SK-N-SH (cell line): ENCODE measurements at regions not wholly inside any gene's neighbourhood (a gene's known extent, or its start where the extent isn't known, plus 50 kb on each side); places are given as distances from the start of the nearest gene placed in this dataset.

ENCODE experiments used
- CTCF ChIA-PET: fragments of 300-600, 350-600 bp; formaldehyde crosslinking; extraction: SDS; loops from one replicate; lab custom pipeline; 2021; lab: Yijun Ruan, JAX
- POLR2A ChIA-PET: fragments of 350-600 bp; sonication (Branson Sonifier 250); formaldehyde crosslinking; extraction: SDS; loops from one replicate; lab custom pipeline; 2020; ENCODE audit warnings: antibody characterized with exemption, inconsistent platforms; lab: Yijun Ruan, JAX
- DNase-seq: peaks from one replicate; pipeline ENCODE4 v3.0.0; 2012
- H2AFZ ChIP-seq: fragments of 200-600 bp; sonication (generic); 2 replicates; pipeline ENCODE4 v1.8.1; 2016; ENCODE audit warnings: antibody characterized with exemption, mild to moderate bottlenecking, low read depth
- H3F3A ChIP-seq: fragments of 200-600 bp; sonication (generic); replicated peaks from 2 replicates; pipeline ENCODE3; 2016; ENCODE audit warnings: antibody characterized with exemption, mild to moderate bottlenecking; ENCODE audit not compliant: insufficient read depth
- H3K27ac ChIP-seq, 2 experiments: fragments of 200-500 bp in 1 of 2; fragments of 200-600 bp in 1 of 2; sonication (Bioruptor generic) in 1 of 2; sonication (generic), shearing (Covaris generic) in 1 of 2; 2 replicates each; pipeline versions ENCODE4 v1.5.1 to v1.6.1; 2014 to 2016; ENCODE audit warnings: low read depth in 2 of 2, inconsistent platforms in 1 of 2, low read length in 1 of 2, mild to moderate bottlenecking in 1 of 2, mixed read lengths in 1 of 2
- H3K27me3 ChIP-seq: fragments of 200-600 bp; sonication (generic), shearing (Covaris generic); 2 replicates; pipeline ENCODE4 v1.6.1; 2016; ENCODE audit warnings: mixed run types; ENCODE audit not compliant: insufficient read depth
- H3K36me3 ChIP-seq, 2 experiments: fragments of 200-500 bp in 1 of 2; fragments of 200-600 bp in 1 of 2; sonication (Bioruptor generic) in 1 of 2; sonication (generic) in 1 of 2; replicated peaks in 1 of 2; 2 replicates each; pipeline versions ENCODE3 to v1.5.1; 2014 to 2016; ENCODE audit warnings: low read length in 1 of 2, mild to moderate bottlenecking in 1 of 2; ENCODE audit not compliant: insufficient read depth in 2 of 2, control insufficient read depth in 1 of 2
- H3K4me1 ChIP-seq, 2 experiments: fragments of 200-500 bp in 1 of 2; fragments of 200-600 bp in 1 of 2; sonication (Bioruptor generic) in 1 of 2; sonication (generic), shearing (Covaris generic) in 1 of 2; 2 replicates each; pipeline versions ENCODE4 v1.5.1 to v1.6.1; 2014 to 2016; ENCODE audit warnings: low read depth in 1 of 2, low read length in 1 of 2, mixed run types in 1 of 2; ENCODE audit not compliant: insufficient read depth in 2 of 2, control insufficient read depth in 1 of 2
- H3K4me2 ChIP-seq: fragments of 200-600 bp; sonication (generic), shearing (Covaris generic); 2 replicates; pipeline ENCODE4 v1.6.1; 2017; ENCODE audit warnings: mixed run types
- H3K4me3 ChIP-seq, 2 experiments: fragments of 200-500 bp in 1 of 2; fragments of 200-600 bp in 1 of 2; sonication (Bioruptor generic) in 1 of 2; sonication (generic), shearing (Covaris generic) in 1 of 2; 2 replicates each; pipeline versions ENCODE4 v1.5.1 to v1.8.1; 2014 to 2016; ENCODE audit warnings: low read depth in 2 of 2, inconsistent platforms in 1 of 2, low read length in 1 of 2, mild to moderate bottlenecking in 1 of 2, mixed read lengths in 1 of 2, moderate library complexity in 1 of 2
- H3K79me2 ChIP-seq: fragments of 200-600 bp; sonication (generic); 2 replicates; pipeline ENCODE4 v1.8.1; 2017; ENCODE audit warnings: mild to moderate bottlenecking; ENCODE audit not compliant: insufficient read depth
- H3K9ac ChIP-seq: fragments of 200-600 bp; sonication (generic); 2 replicates; pipeline ENCODE4 v1.6.1; 2017; ENCODE audit warnings: mixed run types
- H3K9me2 ChIP-seq: fragments of 200-600 bp; sonication (generic); 2 replicates; pipeline ENCODE4 v1.6.1; 2017; ENCODE audit warnings: mixed run types
- H3K9me3 ChIP-seq: fragments of 200-600 bp; sonication (generic); 2 replicates; pipeline ENCODE4 v1.6.1; 2017; ENCODE audit warnings: mixed run types, mild to moderate bottlenecking, moderate library complexity
- H4K20me1 ChIP-seq: fragments of 200-600 bp; sonication (generic); 2 replicates; pipeline ENCODE4 v1.6.1; 2017; ENCODE audit warnings: mild to moderate bottlenecking, mixed run types; ENCODE audit not compliant: insufficient read depth
- CHD2 ChIP-seq: fragments of 150-350 bp; IDR thresholded peaks from 2 replicates; pipeline ENCODE4 v1.6.1; 2018; ENCODE audit warnings: low read length; ENCODE audit not compliant: partially characterized antibody
- CTCF ChIP-seq: fragments of 200-600 bp; sonication (generic); IDR thresholded peaks from 2 replicates; pipeline ENCODE4 v1.6.1; 2017; ENCODE audit warnings: antibody characterized with exemption, mild to moderate bottlenecking, moderate library complexity
- ELF1 ChIP-seq: IDR thresholded peaks from 2 replicates; pipeline ENCODE4 v1.4.0; 2012
- EP300 ChIP-seq, 2 experiments: IDR thresholded peaks; 2 replicates each; pipeline versions ENCODE4 v1.4.0 to v1.6.1; 2012; ENCODE audit warnings: borderline replicate concordance in 1 of 2, low read depth in 1 of 2, low read length in 1 of 2
- EZH2phosphoT487 ChIP-seq: fragments of 200-600 bp; sonication (generic); IDR thresholded peaks from 2 replicates; pipeline ENCODE4 v1.6.1; 2017; ENCODE audit warnings: low read depth, mixed run types, mild to moderate bottlenecking, antibody characterized with exemption, moderate library complexity, borderline replicate concordance
- FOXM1 ChIP-seq: IDR thresholded peaks from 2 replicates; pipeline ENCODE4 v1.4.0; 2012; ENCODE audit warnings: low read depth, mild to moderate bottlenecking
- GABPA ChIP-seq: IDR thresholded peaks from 2 replicates; pipeline ENCODE4 v1.4.0; 2012; ENCODE audit warnings: low read depth, mild to moderate bottlenecking
- GATA2 ChIP-seq: sonication (generic); formaldehyde crosslinking; IDR thresholded peaks from 2 replicates; pipeline ENCODE4 v1.5.0; 2020; ENCODE audit warnings: mild to moderate bottlenecking, missing genetic modification reagents
- MAX ChIP-seq: IDR thresholded peaks from 2 replicates; pipeline ENCODE4 v1.4.0; 2012; ENCODE audit warnings: low read depth
- MEF2A ChIP-seq: IDR thresholded peaks from 2 replicates; pipeline ENCODE4 v1.4.0; 2012; ENCODE audit warnings: low read depth, borderline replicate concordance
- NFIC ChIP-seq: IDR thresholded peaks from 2 replicates; pipeline ENCODE4 v1.4.0; 2012; ENCODE audit warnings: borderline replicate concordance
- NRF1 ChIP-seq: IDR thresholded peaks from 2 replicates; pipeline ENCODE4 v1.6.1; 2012; ENCODE audit warnings: low read depth, mild to moderate bottlenecking, low read length
- RAD21 ChIP-seq: IDR thresholded peaks from 2 replicates; pipeline ENCODE4 v1.6.1; 2012; ENCODE audit warnings: mild to moderate bottlenecking, low read length
- RCOR1 ChIP-seq: fragments of 150-350 bp; IDR thresholded peaks from 2 replicates; pipeline ENCODE4 v1.6.1; 2017; ENCODE audit warnings: antibody characterized with exemption, low read length
- SMC3 ChIP-seq: IDR thresholded peaks from 2 replicates; pipeline ENCODE4 v1.6.1; 2012; ENCODE audit warnings: low read depth, low read length, improper control_type of control experiment
- TAF1 ChIP-seq: IDR thresholded peaks from 2 replicates; pipeline ENCODE4 v1.6.1; 2012; ENCODE audit warnings: low read depth, mild to moderate bottlenecking, low read length, moderate library complexity, borderline replicate concordance
- TCF12 ChIP-seq: IDR thresholded peaks from 2 replicates; pipeline ENCODE4 v1.4.0; 2012
- TEAD4 ChIP-seq: IDR thresholded peaks from 2 replicates; pipeline ENCODE4 v1.4.0; 2012; ENCODE audit warnings: mild to moderate bottlenecking, borderline replicate concordance; ENCODE audit not compliant: insufficient read depth
- USF1 ChIP-seq: IDR thresholded peaks from 2 replicates; pipeline ENCODE4 v1.4.0; 2012; ENCODE audit warnings: low read depth, borderline replicate concordance
- YY1 ChIP-seq: IDR thresholded peaks from 2 replicates; pipeline ENCODE4 v1.4.0; 2012; ENCODE audit warnings: low read depth, mild to moderate bottlenecking
- ZBTB33 ChIP-seq: IDR thresholded peaks from 2 replicates; pipeline ENCODE4 v1.4.0; 2012; ENCODE audit warnings: low read depth, borderline replicate concordance
- WGBS: methylation state at CpG from one replicate; pipeline ENCODE4 v1.1.6; 2017; ENCODE audit warnings: low lambda C conversion rate; 5-methylcytosine and 5-hydroxymethylcytosine counted together

GRCh38 chr3:124463234-124463633, 267.0 kb upstream of the UMPS start:
- TF ChIP-seq TEAD4 (no peak), RAD21 (no peak), CHD2 (no peak), TAF1 (no peak), MAX (no peak), ELF1 (no peak), GATA2 (CRISPR knock-in tag) (no peak), EZH2phosphoT487 (no peak), USF1 (no peak), ZBTB33 (no peak), SMC3 (no peak), YY1 (no peak), EP300 (IDR thresholded peaks at IDR 0.05; ENCODE audit: borderline replicate concordance in 1 of 2, low read depth in 1 of 2, low read length in 1 of 2) (no peak)

GRCh38 chr3:124467980-124468902, 262.0 kb upstream of the UMPS start:
- ChIA-PET CTCF (interaction anchor here (0.6 to 8.1 kb wide), 66 partner anchors 9 to 816 kb away, joined by 3 to 165 read pairs (median 4); partner anchors contain the start of gene KALRN), POLR2A (no interaction called here)
- no peaks in the 10 kb centered on the region for H3K27me3 ChIP-seq
- peak; percentile 78 for DNase-seq
- H3K36me3 ChIP-seq, result peaks cover 10 to 24% of the 10 kb centered on the region in 2 experiments
- no peak overlapping the region for H2AFZ ChIP-seq
- H3F3A ChIP-seq, result no peaks in the 10 kb centered on the region
- no peak overlapping the region for H3K9ac ChIP-seq
- H4K20me1 ChIP-seq, result no peaks in the 10 kb centered on the region
- WGBS, result 59% methylated on average over 10 of the region's 10 CpGs
- no peak overlapping the region for H3K4me2 ChIP-seq
- H3K9me2 ChIP-seq, result no peaks in the 10 kb centered on the region
- TF ChIP-seq SMC3 (peak; percentile 97), RAD21 (peak; percentile 99), FOXM1 (no peak), YY1 (no peak), EZH2phosphoT487 (no peak), NRF1 (no peak), MEF2A (no peak), NFIC (no peak), RCOR1 (0 out of 2 replicates have a peak, but pooled peaks have one; percentile 27), CTCF (peak; percentile 99), TCF12 (no peak), GABPA (no peak)
- H3K4me3 ChIP-seq, result no peak overlapping the region; a peak in 1 of 4 replicates
- no peaks in the 10 kb centered on the region for H3K79me2 ChIP-seq
- peaks cover 0 to 10% of the 10 kb centered on the region in 2 experiments; a peak in 2 of 4 replicates for H3K4me1 ChIP-seq
- peak overlapping the region in 1 of 2 experiments; percentile 47; a peak in 1 of 4 replicates for H3K27ac ChIP-seq
- H3K9me3 ChIP-seq, result no peaks in the 10 kb centered on the region

More at GRCh38 chr3:124463234-124463633, 267.0 kb upstream of the UMPS start:
- no peaks in the 10 kb centered on the region for H4K20me1 ChIP-seq
- no peaks in the 10 kb centered on the region for H3K27me3 ChIP-seq
- no peak for DNase-seq
- no peak overlapping the region for H3K4me3 ChIP-seq
- no peak overlapping the region for H3K4me2 ChIP-seq
- H3K4me1 ChIP-seq, result peaks cover 0 to 8% of the 10 kb centered on the region in 2 experiments; a peak in 2 of 4 replicates
- no peaks in the 10 kb centered on the region for H3K79me2 ChIP-seq
- H3K9ac ChIP-seq, result no peak overlapping the region
- H3F3A ChIP-seq, result no peaks in the 10 kb centered on the region
- H3K9me3 ChIP-seq, result no peaks in the 10 kb centered on the region
- ChIA-PET POLR2A (no interaction called here), CTCF (interaction anchor here (0.7 to 8.1 kb wide), 2 partner anchors 20 to 112 kb away, joined by 3 to 165 read pairs; no protein-coding TSS in a partner anchor)
- H3K27ac ChIP-seq, result no peak overlapping the region
- H3K36me3 ChIP-seq, result peaks cover 14 to 32% of the 10 kb centered on the region in 2 experiments
- no peak overlapping the region for H2AFZ ChIP-seq
- no peaks in the 10 kb centered on the region for H3K9me2 ChIP-seq
